ENCODE measurements at regions not wholly inside any gene's neighbourhood (a gene's known extent, or its start where the extent isn't known, plus 50 kb on each side); places are given as distances from the start of the nearest gene placed in this dataset.

GRCh38 chr2:58770846-58771245 lies 529.7 kb upstream of the FANCL start:
- Histone ChIP-seq H3K4me1 (no peaks in the 10 kb centered on the region; the same call in none of the 2 replicates), H3K36me3 (no peaks in the 10 kb centered on the region), H3K4me3 (ENCODE audit: low read depth, low read length) (no peak overlapping the region), H3K9me3 (no peaks in the 10 kb centered on the region), H3K27me3 (no peaks in the 10 kb centered on the region)
- no peak for TF ChIP-seq CTCF (IDR thresholded peaks at IDR 0.05; ENCODE audit: low read depth, low read length)
- DNase-seq = no peak

- Histone ChIP-seq H3K9me3 (no peaks in the 10 kb centered on the region), H3K4me3 (ENCODE audit: low read depth, low read length) (no peak overlapping the region), H3K4me1 (no peaks in the 10 kb centered on the region; the same call in none of the 2 replicates), H3K27me3 (no peaks in the 10 kb centered on the region), H3K36me3 (no peaks in the 10 kb centered on the region)
- TF ChIP-seq CTCF (IDR thresholded peaks at IDR 0.05; ENCODE audit: low read depth, low read length) = no peak
- no peak for DNase-seq
Measured at GRCh38 chr2:58769864-58770234, 528.7 kb upstream of the FANCL start.

- no peaks in the 10 kb centered on the region for H3K27me3 ChIP-seq
Measured at GRCh38 chr2:58769111-58769863, 528.2 kb upstream of the FANCL start.

GRCh38 chr2:58768715-58769080 lies 527.6 kb upstream of the FANCL start:
- H3K27me3 ChIP-seq = no peaks in the 10 kb centered on the region

More at GRCh38 chr2:58769111-58769863, 528.2 kb upstream of the FANCL start:
- no peak for TF ChIP-seq CTCF (IDR thresholded peaks at IDR 0.05; ENCODE audit: low read depth, low read length)
- no peaks in the 10 kb centered on the region; the same call in none of the 2 replicates for H3K4me1 ChIP-seq
- H3K9me3 ChIP-seq = no peaks in the 10 kb centered on the region
- no peaks in the 10 kb centered on the region for H3K36me3 ChIP-seq
- no peak overlapping the region for H3K4me3 ChIP-seq (ENCODE audit: low read depth, low read length)
- no peak for DNase-seq

GRCh38 chr2:58767828-58768714 lies 526.9 kb upstream of the FANCL start:
- no peaks in the 10 kb centered on the region; the same call in none of the 2 replicates for H3K4me1 ChIP-seq
- no peaks in the 10 kb centered on the region for H3K9me3 ChIP-seq
- no peaks in the 10 kb centered on the region for H3K27me3 ChIP-seq
- no peak for TF ChIP-seq CTCF (IDR thresholded peaks at IDR 0.05; ENCODE audit: low read depth, low read length)
- DNase-seq = no peak
- H3K36me3 ChIP-seq = no peaks in the 10 kb centered on the region
- H3K4me3 ChIP-seq (ENCODE audit: low read depth, low read length) = no peak overlapping the region

More at GRCh38 chr2:58768715-58769080, 527.6 kb upstream of the FANCL start:
- no peaks in the 10 kb centered on the region for H3K9me3 ChIP-seq
- H3K4me1 ChIP-seq = no peaks in the 10 kb centered on the region; the same call in none of the 2 replicates
- no peaks in the 10 kb centered on the region for H3K36me3 ChIP-seq
- H3K4me3 ChIP-seq (ENCODE audit: low read depth, low read length) = no peak overlapping the region
- TF ChIP-seq CTCF (IDR thresholded peaks at IDR 0.05; ENCODE audit: low read depth, low read length) = no peak
- no peak for DNase-seq

Measured in BE2C (cell line).